ENCODE measurements at regions not wholly inside any gene's neighbourhood (a gene's known extent, or its start where the extent isn't known, plus 50 kb on each side); places are given as distances from the start of the nearest gene placed in this dataset.

- no peak for TF ChIP-seq GATA3 (IDR thresholded peaks at IDR 0.05; ENCODE audit: low read depth, low read length)
- TF ChIP-seq GATA2 (IDR thresholded peaks at IDR 0.05; ENCODE audit: low read depth, low read length) = no peak
Measured at GRCh38 chr6:9921366-9921765, 493.5 kb downstream of the TFAP2A start.

GRCh38 chr6:9914951-9915350 is 499.9 kb downstream of the TFAP2A start:
- no peak for TF ChIP-seq GATA2 (IDR thresholded peaks at IDR 0.05; ENCODE audit: low read depth, low read length)
- no peak for TF ChIP-seq GATA3 (IDR thresholded peaks at IDR 0.05; ENCODE audit: low read depth, low read length)

GRCh38 chr6:9901376-9901775 is 513.5 kb downstream of the TFAP2A start:
- TF ChIP-seq GATA2 (IDR thresholded peaks at IDR 0.05; ENCODE audit: low read depth, low read length) = no peak
- TF ChIP-seq GATA3 (IDR thresholded peaks at IDR 0.05; ENCODE audit: low read depth, low read length) = no peak

- TF ChIP-seq GATA3 (IDR thresholded peaks at IDR 0.05; ENCODE audit: low read depth, low read length) (no peak), GATA2 (IDR thresholded peaks at IDR 0.05; ENCODE audit: low read depth, low read length) (no peak)
Measured at GRCh38 chr6:9896806-9897205, 518.1 kb downstream of the TFAP2A start.

GRCh38 chr6:9890893-9891292 is 524.0 kb downstream of the TFAP2A start:
- no peak for TF ChIP-seq GATA2 (IDR thresholded peaks at IDR 0.05; ENCODE audit: low read depth, low read length)
- no peak for TF ChIP-seq GATA3 (IDR thresholded peaks at IDR 0.05; ENCODE audit: low read depth, low read length)

GRCh38 chr6:9890469-9890868 is 524.4 kb downstream of the TFAP2A start:
- TF ChIP-seq GATA2 (IDR thresholded peaks at IDR 0.05; ENCODE audit: low read depth, low read length) (no peak), GATA3 (IDR thresholded peaks at IDR 0.05; ENCODE audit: low read depth, low read length) (no peak)

- TF ChIP-seq GATA3 (IDR thresholded peaks at IDR 0.05; ENCODE audit: low read depth, low read length) (no peak), GATA2 (IDR thresholded peaks at IDR 0.05; ENCODE audit: low read depth, low read length) (no peak)
Measured at GRCh38 chr6:9878535-9878934, 536.3 kb downstream of the TFAP2A start.

- TF ChIP-seq GATA3 (IDR thresholded peaks at IDR 0.05; ENCODE audit: low read depth, low read length) (no peak), GATA2 (IDR thresholded peaks at IDR 0.05; ENCODE audit: low read depth, low read length) (no peak)
Measured at GRCh38 chr6:9875605-9876353, 539.1 kb downstream of the TFAP2A start.

GRCh38 chr6:9862603-9863167 is 552.2 kb downstream of the TFAP2A start:
- no peak for TF ChIP-seq GATA2 (IDR thresholded peaks at IDR 0.05; ENCODE audit: low read depth, low read length)
- TF ChIP-seq GATA3 (IDR thresholded peaks at IDR 0.05; ENCODE audit: low read depth, low read length) = no peak

- TF ChIP-seq GATA3 (IDR thresholded peaks at IDR 0.05; ENCODE audit: low read depth, low read length) (no peak), GATA2 (IDR thresholded peaks at IDR 0.05; ENCODE audit: low read depth, low read length) (no peak)
Measured at GRCh38 chr6:9851541-9852380, 563.1 kb downstream of the TFAP2A start.

GRCh38 chr6:9851006-9851405 is 563.9 kb downstream of the TFAP2A start:
- no peak for TF ChIP-seq GATA2 (IDR thresholded peaks at IDR 0.05; ENCODE audit: low read depth, low read length)

GRCh38 chr6:9848094-9848493 is 566.8 kb downstream of the TFAP2A start:
- TF ChIP-seq GATA2 (IDR thresholded peaks at IDR 0.05; ENCODE audit: low read depth, low read length) (no peak), GATA3 (IDR thresholded peaks at IDR 0.05; ENCODE audit: low read depth, low read length) (no peak)

GRCh38 chr6:9841886-9842725 is 572.8 kb downstream of the TFAP2A start:
- TF ChIP-seq GATA3 (IDR thresholded peaks at IDR 0.05; ENCODE audit: low read depth, low read length) = no peak
- TF ChIP-seq GATA2 (IDR thresholded peaks at IDR 0.05; ENCODE audit: low read depth, low read length) = no peak

GRCh38 chr6:9834233-9834632 is 580.6 kb downstream of the TFAP2A start:
- TF ChIP-seq GATA3 (IDR thresholded peaks at IDR 0.05; ENCODE audit: low read depth, low read length) (no peak), GATA2 (IDR thresholded peaks at IDR 0.05; ENCODE audit: low read depth, low read length) (no peak)

Data from SH-SY5Y (cell line).